HEK293T (cell line): ENCODE measurements at regions not wholly inside any gene's neighbourhood (a gene's known extent, or its start where the extent isn't known, plus 50 kb on each side); places are given as distances from the start of the nearest gene placed in this dataset.

Experiments used
- CTCF ChIA-PET: fragments of 350-600 bp; formaldehyde crosslinking; extraction: SDS; loops from one replicate; lab custom pipeline; 2021; ENCODE audit warnings: antibody characterized with exemption, inconsistent platforms; lab: Yijun Ruan, JAX
- POLR2A ChIA-PET: fragments of 350-600 bp; formaldehyde crosslinking; extraction: SDS; loops from one replicate; lab custom pipeline; 2020; ENCODE audit warnings: antibody characterized with exemption, inconsistent platforms; lab: Yijun Ruan, JAX
- DNase-seq: peaks from one replicate; pipeline ENCODE4 v3.0.0; 2012; ENCODE audit warnings: mixed read lengths; ENCODE audit errors: extremely low spot score
- ARNT ChIP-seq: fragments of 450-650 bp; IDR thresholded peaks from 2 replicates; pipeline ENCODE4 v1.6.1; 2017; ENCODE audit warnings: mild to moderate bottlenecking
- BHLHE40 ChIP-seq: fragments of 450-650 bp; IDR thresholded peaks from 2 replicates; pipeline ENCODE4 v1.6.1; 2016; ENCODE audit warnings: mild to moderate bottlenecking, moderate library complexity, borderline replicate concordance
- CTBP1 ChIP-seq: fragments of 450-650 bp; IDR thresholded peaks from 2 replicates; pipeline ENCODE4 v1.6.1; 2016; ENCODE audit warnings: borderline replicate concordance
- ELF4 ChIP-seq: fragments of 450-650 bp; IDR thresholded peaks from 2 replicates; pipeline ENCODE4 v1.6.1; 2017; ENCODE audit warnings: antibody characterized with exemption
- FOXA1 ChIP-seq: fragments of 450-650 bp; IDR thresholded peaks from 2 replicates; pipeline ENCODE4 v1.6.1; 2016; ENCODE audit warnings: mild to moderate bottlenecking
- FOXK2 ChIP-seq: fragments of 450-650 bp; IDR thresholded peaks from 2 replicates; pipeline ENCODE4 v1.6.1; 2016; ENCODE audit warnings: mild to moderate bottlenecking
- FOXM1 ChIP-seq: fragments of 450-650 bp; IDR thresholded peaks from 2 replicates; pipeline ENCODE4 v1.6.1; 2017; ENCODE audit warnings: mild to moderate bottlenecking, borderline replicate concordance
- HDGF ChIP-seq: fragments of 450-650 bp; IDR thresholded peaks from 2 replicates; pipeline ENCODE4 v1.6.1; 2017; ENCODE audit warnings: antibody characterized with exemption, borderline replicate concordance
- L3MBTL2 ChIP-seq: fragments of 450-650 bp; conservative IDR thresholded peaks from 2 replicates; pipeline ENCODE4 v1.6.1; 2016; ENCODE audit warnings: mild to moderate bottlenecking
- LEF1 ChIP-seq: fragments of 450-650 bp; IDR thresholded peaks from 2 replicates; pipeline ENCODE4 v1.6.1; 2017; ENCODE audit warnings: mild to moderate bottlenecking, borderline replicate concordance
- NFRKB ChIP-seq: fragments of 450-650 bp; IDR thresholded peaks from 2 replicates; pipeline ENCODE4 v1.6.1; 2016; ENCODE audit warnings: mild to moderate bottlenecking, moderate library complexity
- PKNOX1 ChIP-seq: fragments of 450-650 bp; IDR thresholded peaks from 2 replicates; pipeline ENCODE4 v1.6.1; 2016
- SP1 ChIP-seq: fragments of 450-650 bp; IDR thresholded peaks from 2 replicates; pipeline ENCODE4 v1.6.1; 2017
- SUZ12 ChIP-seq: fragments of 450-650 bp; IDR thresholded peaks from 2 replicates; pipeline ENCODE4 v1.6.1; 2016; ENCODE audit warnings: mild to moderate bottlenecking
- TARDBP ChIP-seq: fragments of 450-650 bp; IDR thresholded peaks from 2 replicates; pipeline ENCODE4 v1.6.1; 2016
- ZNF384 ChIP-seq: fragments of 450-650 bp; IDR thresholded peaks from 2 replicates; pipeline ENCODE4 v1.6.1; 2016

GRCh38 chr11:15300341-15300740, 185.6 kb downstream of the INSC start:
- ChIA-PET CTCF (no interaction called here), POLR2A (no interaction called here)
- TF ChIP-seq FOXM1 (no peak), BHLHE40 (no peak), PKNOX1 (no peak), FOXK2 (no peak), ZNF384 (no peak), HDGF (no peak)
- no peak for DNase-seq

GRCh38 chr11:15307619-15308024, 192.9 kb downstream of the INSC start:
- CTCF ChIA-PET, result no interaction called here

GRCh38 chr11:15308840-15309239, 194.1 kb downstream of the INSC start:
- CTCF ChIA-PET, result no interaction called here
- POLR2A ChIA-PET, result no interaction called here

More at GRCh38 chr11:15307619-15308024, 192.9 kb downstream of the INSC start:
- POLR2A ChIA-PET, result no interaction called here
- DNase-seq, result no peak
- TF ChIP-seq CTBP1 (no peak), FOXK2 (no peak), PKNOX1 (no peak), SP1 (no peak), NFRKB (no peak), HDGF (no peak), FOXM1 (no peak), LEF1 (no peak), ARNT (no peak), SUZ12 (no peak), BHLHE40 (no peak)

GRCh38 chr11:15309296-15309695, 194.6 kb downstream of the INSC start:
- CTCF ChIA-PET, result no interaction called here
- POLR2A ChIA-PET, result no interaction called here
- no peak for TF ChIP-seq ZNF384
- TF ChIP-seq FOXA1, result no peak
- TF ChIP-seq ELF4, result no peak
- TF ChIP-seq LEF1, result no peak
- no peak for TF ChIP-seq CTBP1
- TF ChIP-seq FOXM1, result no peak
- TF ChIP-seq SP1, result no peak
- no peak for TF ChIP-seq SUZ12
- DNase-seq, result no peak

More at GRCh38 chr11:15308840-15309239, 194.1 kb downstream of the INSC start:
- no peak for DNase-seq
- no peak for TF ChIP-seq FOXM1
- TF ChIP-seq NFRKB, result no peak
- TF ChIP-seq ELF4, result no peak
- no peak for TF ChIP-seq CTBP1
- no peak for TF ChIP-seq LEF1
- no peak for TF ChIP-seq BHLHE40
- TF ChIP-seq FOXK2, result no peak
- no peak for TF ChIP-seq SP1
- no peak for TF ChIP-seq L3MBTL2
- no peak for TF ChIP-seq FOXA1
- TF ChIP-seq ARNT, result no peak
- no peak for TF ChIP-seq HDGF
- TF ChIP-seq PKNOX1, result no peak
- no peak for TF ChIP-seq ZNF384
- no peak for TF ChIP-seq TARDBP
- TF ChIP-seq SUZ12, result no peak

- ChIA-PET CTCF (no interaction called here), POLR2A (no interaction called here)
- DNase-seq, result no peak
- no peak for TF ChIP-seq CTBP1
- TF ChIP-seq LEF1, result no peak
- no peak for TF ChIP-seq TARDBP
Measured at GRCh38 chr11:15313862-15314261, 199.1 kb downstream of the INSC start.

GRCh38 chr11:15318814-15319213, 204.1 kb downstream of the INSC start:
- POLR2A ChIA-PET, result no interaction called here
- TF ChIP-seq L3MBTL2 (no peak), HDGF (no peak), SUZ12 (no peak), TARDBP (no peak), NFRKB (no peak), PKNOX1 (no peak), CTBP1 (no peak), ZNF384 (no peak), FOXK2 (no peak), LEF1 (no peak), ELF4 (no peak), FOXM1 (no peak), BHLHE40 (no peak), ARNT (no peak)
- CTCF ChIA-PET, result no interaction called here
- no peak for DNase-seq
